ENCODE measurements at regions not wholly inside any gene's neighbourhood (a gene's known extent, or its start where the extent isn't known, plus 50 kb on each side); places are given as distances from the start of the nearest gene placed in this dataset.

GRCh38 chr2:181397331-181397730, 59.9 kb upstream of the ITGA4 start:
- DNase-seq (ENCODE audit: low spot score), result no peak
- Histone ChIP-seq H3K4me3 (ENCODE audit: low read depth in 1 of 3, low read length in 3 of 3) (no peak overlapping the region), H3K9me3 (ENCODE audit: control insufficient read depth in 4 of 4, low read length in 3 of 4) (no peaks in the 10 kb centered on the region), H3K4me1 (ENCODE audit: control insufficient read depth in 4 of 4, insufficient read depth in 4 of 4, low read length in 3 of 4) (no peaks in the 10 kb centered on the region), H3K27me3 (ENCODE audit: control insufficient read depth in 4 of 4, insufficient read depth in 4 of 4, low read length in 3 of 4) (no peaks in the 10 kb centered on the region), H3K27ac (ENCODE audit: low read depth in 1 of 2, low read length in 2 of 2) (no peak overlapping the region), H3K36me3 (ENCODE audit: control insufficient read depth in 4 of 4, insufficient read depth in 3 of 4, low read depth in 1 of 4, low read length in 3 of 4) (no peaks in the 10 kb centered on the region), H3K9ac (ENCODE audit: low read depth in 1 of 2, low read length in 2 of 2) (no peak overlapping the region)
- 86% methylated on average over 4 of the region's 4 CpGs for WGBS
- TF ChIP-seq SP1 (IDR thresholded peaks at IDR 0.05) (no peak), EGR1 (IDR thresholded peaks at IDR 0.05; ENCODE audit: low read depth in 2 of 2) (no peak), RAD21 (IDR thresholded peaks at IDR 0.05) (no peak), JUND (IDR thresholded peaks at IDR 0.05) (no peak), GABPA (IDR thresholded peaks at IDR 0.05 in 1 of 2, conservative IDR thresholded peaks at IDR 0.05 in 1 of 2) (no peak), FOXA1 (IDR thresholded peaks at IDR 0.05) (no peak), MAX (IDR thresholded peaks at IDR 0.05) (no peak), HNF4G (IDR thresholded peaks at IDR 0.05) (no peak), FOXA2 (IDR thresholded peaks at IDR 0.05) (no peak), ATF3 (IDR thresholded peaks at IDR 0.05) (no peak), CTCF (IDR thresholded peaks at IDR 0.05; ENCODE audit: low read depth, low read length, missing input control) (no peak), ZBTB33 (IDR thresholded peaks at IDR 0.05) (no peak), REST (IDR thresholded peaks at IDR 0.05) (no peak), RXRA (IDR thresholded peaks at IDR 0.05) (no peak), TAF1 (conservative IDR thresholded peaks at IDR 0.05) (no peak), NR2F2 (IDR thresholded peaks at IDR 0.05) (no peak), HNF4A (conservative IDR thresholded peaks at IDR 0.05) (no peak), YY1 (IDR thresholded peaks at IDR 0.05) (no peak)
